Left ventricle myocardium inferior (tissue), 1 donor: ENCODE measurements at regions not wholly inside any gene's neighbourhood (a gene's known extent, or its start where the extent isn't known, plus 50 kb on each side); places are given as distances from the start of the nearest gene placed in this dataset.

ENCODE experiments used
- DNase-seq: peaks from one replicate; pipeline ENCODE4 v3.0.0-alpha.2; 2020
- H3K27ac ChIP-seq: fragments of 200-600 bp; replicated peaks from 2 replicates; pipeline ENCODE4 v1.8.0; 2021
- H3K27me3 ChIP-seq: fragments of 200-600 bp; 2 replicates; pipeline ENCODE4 v1.8.0; 2021; ENCODE audit warnings: low read depth
- H3K36me3 ChIP-seq: fragments of 200-600 bp; 2 replicates; pipeline ENCODE4 v1.8.0; 2021
- H3K4me1 ChIP-seq: fragments of 200-600 bp; 2 replicates; pipeline ENCODE4 v1.8.0; 2021
- H3K4me3 ChIP-seq: fragments of 200-600 bp; 2 replicates; pipeline ENCODE4 v1.8.0; 2021; ENCODE audit warnings: mild to moderate bottlenecking, moderate library complexity
- H3K9me3 ChIP-seq: fragments of 200-600 bp; replicated peaks from 2 replicates; pipeline ENCODE4 v1.8.0; 2021
- intact Hi-C: fragments of 100-400 bp; cut with micrococcal nuclease; formaldehyde crosslinking; loops from one replicate; pipeline ENCODE4 v1.11.0; 2022
- TF ChIP-seq, protein P1 (sequence below): fragments of 200-600 bp; IDR thresholded peaks from 2 replicates; pipeline ENCODE4 v1.8.0; 2021; ENCODE audit warnings: antibody characterized with exemption, mild to moderate bottlenecking, borderline replicate concordance
- donor health status: DM: no; HTN: yes; CAD: no; lungs with severe emphysema.

DNA sequence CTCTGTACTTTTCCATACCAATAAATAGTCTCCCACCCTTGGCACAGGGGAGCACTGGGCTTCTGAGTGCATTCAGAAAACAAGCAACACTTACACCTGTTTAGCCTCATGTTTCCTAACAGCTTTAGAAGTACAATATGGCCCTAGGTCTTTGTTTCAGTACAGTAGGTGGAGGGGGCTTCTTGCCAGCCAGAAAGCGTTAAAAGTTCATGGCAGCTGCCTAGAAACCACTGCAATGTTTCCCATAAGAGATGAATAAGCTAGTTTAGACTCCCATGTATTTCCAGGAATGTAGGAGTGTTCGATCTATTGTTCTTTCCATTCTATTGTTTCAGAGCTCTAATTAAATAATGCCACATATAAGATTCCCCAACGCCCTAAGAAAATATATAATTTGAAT is 444.8 kb downstream of the ARHGEF28 start:
- H3K4me1 ChIP-seq, result no peaks in the 10 kb centered on the region
- no peaks in the 10 kb centered on the region for H3K36me3 ChIP-seq
- TF ChIP-seq, protein P1, sequence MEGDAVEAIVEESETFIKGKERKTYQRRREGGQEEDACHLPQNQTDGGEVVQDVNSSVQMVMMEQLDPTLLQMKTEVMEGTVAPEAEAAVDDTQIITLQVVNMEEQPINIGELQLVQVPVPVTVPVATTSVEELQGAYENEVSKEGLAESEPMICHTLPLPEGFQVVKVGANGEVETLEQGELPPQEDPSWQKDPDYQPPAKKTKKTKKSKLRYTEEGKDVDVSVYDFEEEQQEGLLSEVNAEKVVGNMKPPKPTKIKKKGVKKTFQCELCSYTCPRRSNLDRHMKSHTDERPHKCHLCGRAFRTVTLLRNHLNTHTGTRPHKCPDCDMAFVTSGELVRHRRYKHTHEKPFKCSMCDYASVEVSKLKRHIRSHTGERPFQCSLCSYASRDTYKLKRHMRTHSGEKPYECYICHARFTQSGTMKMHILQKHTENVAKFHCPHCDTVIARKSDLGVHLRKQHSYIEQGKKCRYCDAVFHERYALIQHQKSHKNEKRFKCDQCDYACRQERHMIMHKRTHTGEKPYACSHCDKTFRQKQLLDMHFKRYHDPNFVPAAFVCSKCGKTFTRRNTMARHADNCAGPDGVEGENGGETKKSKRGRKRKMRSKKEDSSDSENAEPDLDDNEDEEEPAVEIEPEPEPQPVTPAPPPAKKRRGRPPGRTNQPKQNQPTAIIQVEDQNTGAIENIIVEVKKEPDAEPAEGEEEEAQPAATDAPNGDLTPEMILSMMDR, result no peak
- H3K27ac ChIP-seq, result no peak overlapping the region
- intact Hi-C loops, result no loop called here
- no peaks in the 10 kb centered on the region for H3K9me3 ChIP-seq
- no peak overlapping the region for H3K4me3 ChIP-seq
- no peaks in the 10 kb centered on the region for H3K27me3 ChIP-seq
- DNase-seq, result no peak

DNA sequence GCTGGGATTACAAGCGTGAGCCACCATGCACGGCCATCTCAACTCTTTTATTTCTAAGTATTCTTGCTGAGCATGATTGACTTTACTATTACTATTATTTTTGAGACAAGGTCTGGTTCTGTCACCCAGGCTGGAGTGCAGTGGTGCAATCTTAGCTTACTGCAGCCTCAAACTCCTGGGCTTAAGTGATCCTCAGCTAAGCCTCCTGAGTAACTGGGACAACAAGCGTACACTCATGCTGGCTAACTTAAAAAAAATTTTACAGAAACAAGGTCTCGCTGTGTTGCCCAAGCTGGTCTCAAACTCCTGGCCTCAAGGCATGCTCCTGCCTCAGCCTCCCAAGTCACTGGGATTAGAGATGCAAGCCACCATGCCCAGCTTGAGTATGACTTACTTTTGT is 443.7 kb downstream of the ARHGEF28 start:
- TF ChIP-seq, protein P1, result no peak
- intact Hi-C loops, result no loop called here
- H3K4me1 ChIP-seq, result no peaks in the 10 kb centered on the region
- no peak for DNase-seq
- no peak overlapping the region for H3K4me3 ChIP-seq
- no peaks in the 10 kb centered on the region for H3K9me3 ChIP-seq
- H3K27ac ChIP-seq, result no peak overlapping the region
- no peaks in the 10 kb centered on the region for H3K27me3 ChIP-seq
- H3K36me3 ChIP-seq, result no peaks in the 10 kb centered on the region

DNA sequence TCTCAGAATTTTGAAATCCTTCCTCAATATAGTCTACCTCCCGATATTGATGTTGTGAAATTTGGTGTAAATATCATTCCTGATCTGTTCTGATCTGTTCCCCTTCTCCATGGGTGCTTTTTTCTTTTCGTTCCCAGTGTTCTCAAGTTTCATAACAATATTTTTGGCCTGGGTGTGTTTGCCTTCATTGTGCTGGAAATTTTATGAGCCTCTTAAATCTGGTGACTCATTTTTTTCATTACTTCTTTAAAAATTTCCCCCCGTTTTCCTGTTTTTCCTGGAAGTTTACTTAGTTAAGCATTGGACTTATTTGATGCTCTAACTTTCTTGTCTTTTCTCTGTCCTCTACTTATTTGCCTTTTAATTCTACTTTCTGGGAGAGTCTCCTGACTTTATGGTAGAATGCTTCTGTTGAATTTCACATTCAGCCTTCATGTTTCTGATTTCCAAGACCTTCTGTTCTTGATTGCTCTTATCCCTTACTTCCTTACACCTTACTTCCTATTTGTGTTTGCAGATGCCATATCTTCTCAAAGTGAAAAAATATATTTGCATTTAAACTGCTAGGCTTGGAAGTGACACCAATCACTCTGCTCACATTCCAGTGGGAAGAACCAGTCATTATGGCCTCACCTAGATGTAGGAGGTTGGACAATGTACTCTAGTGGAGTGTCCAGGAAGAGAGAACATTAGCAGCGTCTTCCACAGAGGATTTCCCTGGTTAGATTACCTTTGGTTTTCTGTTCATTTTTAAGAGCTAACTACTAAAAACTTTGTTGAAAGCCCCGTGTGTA is 441.9 kb downstream of the ARHGEF28 start:
- Histone ChIP-seq H3K9me3 (no peaks in the 10 kb centered on the region), H3K4me1 (no peaks in the 10 kb centered on the region), H3K27ac (no peak overlapping the region), H3K4me3 (no peak overlapping the region), H3K27me3 (no peaks in the 10 kb centered on the region), H3K36me3 (no peaks in the 10 kb centered on the region)
- no peak for DNase-seq
- TF ChIP-seq, protein P1, result no peak
- intact Hi-C loops, result no loop called here

DNA sequence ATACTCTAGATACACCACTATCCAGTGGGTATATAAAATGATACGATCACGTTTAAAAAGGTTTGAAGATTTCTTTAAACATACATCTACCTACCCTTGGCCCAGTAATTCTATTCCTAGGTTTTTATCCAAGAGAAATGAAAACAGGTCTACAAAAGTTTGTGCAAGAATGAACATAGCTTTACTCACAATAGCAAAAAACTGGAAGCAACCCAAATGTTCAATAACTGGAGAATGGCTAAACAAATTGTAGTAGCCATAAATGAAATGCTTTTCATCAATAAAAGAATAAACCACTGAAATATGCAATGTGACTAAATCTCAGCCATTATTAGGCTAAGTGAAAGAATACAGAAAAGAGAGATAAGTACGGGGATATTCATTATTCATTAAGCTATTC is 438.9 kb downstream of the ARHGEF28 start:
- H3K36me3 ChIP-seq, result no peaks in the 10 kb centered on the region
- no peaks in the 10 kb centered on the region for H3K4me1 ChIP-seq
- intact Hi-C loops, result no loop called here
- H3K27ac ChIP-seq, result no peak overlapping the region
- TF ChIP-seq, protein P1, result no peak
- no peak overlapping the region for H3K4me3 ChIP-seq
- no peak for DNase-seq
- no peaks in the 10 kb centered on the region for H3K27me3 ChIP-seq
- H3K9me3 ChIP-seq, result no peaks in the 10 kb centered on the region

DNA sequence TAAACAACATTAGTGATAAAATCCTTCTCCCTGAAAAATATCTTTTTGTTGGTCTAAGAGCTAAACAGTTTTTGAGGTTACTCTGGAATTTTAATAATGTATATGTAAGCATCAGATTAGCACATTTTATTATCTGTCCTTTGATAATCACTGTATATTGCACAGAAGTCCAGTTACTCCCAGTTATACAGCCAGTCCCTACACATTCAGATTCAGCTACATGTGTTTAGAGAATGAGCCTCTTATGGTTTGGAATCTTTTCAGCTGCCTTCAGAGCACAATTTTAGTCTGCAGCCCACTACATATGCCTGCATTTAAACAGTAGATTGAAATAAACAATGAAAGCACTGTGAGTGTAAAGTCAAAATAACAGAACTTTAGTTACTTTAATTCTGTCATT is 438.2 kb downstream of the ARHGEF28 start:
- Histone ChIP-seq H3K36me3 (no peaks in the 10 kb centered on the region), H3K4me1 (no peaks in the 10 kb centered on the region), H3K4me3 (no peak overlapping the region), H3K9me3 (no peaks in the 10 kb centered on the region), H3K27ac (no peak overlapping the region), H3K27me3 (no peaks in the 10 kb centered on the region)
- TF ChIP-seq, protein P1, result no peak
- intact Hi-C loops, result no loop called here
- DNase-seq, result no peak
